ENCODE measurements at regions not wholly inside any gene's neighbourhood (a gene's known extent, or its start where the extent isn't known, plus 50 kb on each side); places are given as distances from the start of the nearest gene placed in this dataset.

- DNase-seq (ENCODE audit: low read depth in 2 of 2): no peak
Observed at GRCh38 chr18:56224669-56225561, 413.5 kb downstream of the TXNL1 start.

GRCh38 chr18:56221195-56222065 lies 417.0 kb downstream of the TXNL1 start:
- no peak for DNase-seq (ENCODE audit: low read depth in 2 of 2)

- no peak for DNase-seq (ENCODE audit: low read depth in 2 of 2)
Observed at GRCh38 chr18:56217406-56217805, 421.0 kb downstream of the TXNL1 start.

GRCh38 chr18:56214706-56215105 lies 423.7 kb downstream of the TXNL1 start:
- no peak for DNase-seq (ENCODE audit: low read depth in 2 of 2)

- no peak for DNase-seq (ENCODE audit: low read depth in 2 of 2)
Observed at GRCh38 chr18:56210520-56210919, 427.9 kb downstream of the TXNL1 start.

- DNase-seq (ENCODE audit: low read depth in 2 of 2): no peak
Observed at GRCh38 chr18:56207989-56208388, 430.4 kb downstream of the TXNL1 start.

GRCh38 chr18:56204052-56204451 lies 434.3 kb downstream of the TXNL1 start:
- DNase-seq (ENCODE audit: low read depth in 2 of 2): no peak

GRCh38 chr18:56202678-56203077 lies 435.7 kb downstream of the TXNL1 start:
- no peak for DNase-seq (ENCODE audit: low read depth in 2 of 2)

GRCh38 chr18:56200381-56200911 lies 437.9 kb downstream of the TXNL1 start:
- DNase-seq (ENCODE audit: low read depth in 2 of 2): no peak

GRCh38 chr18:56199580-56200330 lies 438.6 kb downstream of the TXNL1 start:
- DNase-seq (ENCODE audit: low read depth in 2 of 2): no peak

- no peak for DNase-seq (ENCODE audit: low read depth in 2 of 2)
Observed at GRCh38 chr18:56197241-56197859, 441.0 kb downstream of the TXNL1 start.

GRCh38 chr18:56196495-56197225 lies 441.7 kb downstream of the TXNL1 start:
- DNase-seq (ENCODE audit: low read depth in 2 of 2): no peak

- no peak for DNase-seq (ENCODE audit: low read depth in 2 of 2)
Observed at GRCh38 chr18:56191334-56191733, 447.1 kb downstream of the TXNL1 start.

GRCh38 chr18:56189615-56190014 lies 448.8 kb downstream of the TXNL1 start:
- DNase-seq (ENCODE audit: low read depth in 2 of 2): no peak

- DNase-seq (ENCODE audit: low read depth in 2 of 2): no peak
Observed at GRCh38 chr18:56188529-56189275, 449.7 kb downstream of the TXNL1 start.

GRCh38 chr18:56186319-56186718 lies 452.1 kb downstream of the TXNL1 start:
- no peak for DNase-seq (ENCODE audit: low read depth in 2 of 2)

- DNase-seq (ENCODE audit: low read depth in 2 of 2): no peak
Observed at GRCh38 chr18:56185126-56185525, 453.3 kb downstream of the TXNL1 start.

GRCh38 chr18:56176751-56177150 lies 461.6 kb downstream of the TXNL1 start:
- DNase-seq (ENCODE audit: low read depth in 2 of 2): no peak

- no peak for DNase-seq (ENCODE audit: low read depth in 2 of 2)
Observed at GRCh38 chr18:56175330-56176001, 462.9 kb downstream of the TXNL1 start.

Measured in stimulated activated CD8-positive, alpha-beta memory T cell treated with anti-CD3 and anti-CD28 coated beads, Interleukin-15, amount 100 ng/mL, for 48 hours (primary cell).